ENCODE measurements at regions not wholly inside any gene's neighbourhood (a gene's known extent, or its start where the extent isn't known, plus 50 kb on each side); places are given as distances from the start of the nearest gene placed in this dataset.

GRCh38 chr2:204432196-204432595, 113.1 kb upstream of the PARD3B start:
- TF ChIP-seq ETS1 (IDR thresholded peaks at IDR 0.05), result no peak
- TF ChIP-seq CTCF (conservative IDR thresholded peaks at IDR 0.05; ENCODE audit: low read depth in 2 of 2), result no peak
- TF ChIP-seq EZH2phosphoT487 (IDR thresholded peaks at IDR 0.05; ENCODE audit: unreplicated experiment), result no peak
- no peak for TF ChIP-seq POLR2AphosphoS5 (IDR thresholded peaks at IDR 0.05; ENCODE audit: low read depth)
- no peak for TF ChIP-seq REST (IDR thresholded peaks at IDR 0.05; ENCODE audit: unreplicated experiment)
- TF ChIP-seq EZH2 (IDR thresholded peaks at IDR 0.05; ENCODE audit: low read depth, unreplicated experiment), result no peak
- TF ChIP-seq JUNB (IDR thresholded peaks at IDR 0.05; ENCODE audit: unreplicated experiment), result no peak
- TF ChIP-seq ZNF114 (CRISPR knock-in tag; IDR thresholded peaks at IDR 0.05), result no peak
- no peak for TF ChIP-seq STAT1 (IDR thresholded peaks at IDR 0.05; ENCODE audit: unreplicated experiment)
- no peak for TF ChIP-seq CREB1 (CRISPR knock-in tag; IDR thresholded peaks at IDR 0.05; ENCODE audit: low read depth)
- TF ChIP-seq ZNF462 (CRISPR knock-in tag; IDR thresholded peaks at IDR 0.05), result no peak

Data from GM23338 (cell line).